ENCODE measurements at regions not wholly inside any gene's neighbourhood (a gene's known extent, or its start where the extent isn't known, plus 50 kb on each side); places are given as distances from the start of the nearest gene placed in this dataset.

GRCh38 chr2:150608341-150608740 lies 120.9 kb upstream of the RND3 start:
- TF ChIP-seq, protein P1, sequence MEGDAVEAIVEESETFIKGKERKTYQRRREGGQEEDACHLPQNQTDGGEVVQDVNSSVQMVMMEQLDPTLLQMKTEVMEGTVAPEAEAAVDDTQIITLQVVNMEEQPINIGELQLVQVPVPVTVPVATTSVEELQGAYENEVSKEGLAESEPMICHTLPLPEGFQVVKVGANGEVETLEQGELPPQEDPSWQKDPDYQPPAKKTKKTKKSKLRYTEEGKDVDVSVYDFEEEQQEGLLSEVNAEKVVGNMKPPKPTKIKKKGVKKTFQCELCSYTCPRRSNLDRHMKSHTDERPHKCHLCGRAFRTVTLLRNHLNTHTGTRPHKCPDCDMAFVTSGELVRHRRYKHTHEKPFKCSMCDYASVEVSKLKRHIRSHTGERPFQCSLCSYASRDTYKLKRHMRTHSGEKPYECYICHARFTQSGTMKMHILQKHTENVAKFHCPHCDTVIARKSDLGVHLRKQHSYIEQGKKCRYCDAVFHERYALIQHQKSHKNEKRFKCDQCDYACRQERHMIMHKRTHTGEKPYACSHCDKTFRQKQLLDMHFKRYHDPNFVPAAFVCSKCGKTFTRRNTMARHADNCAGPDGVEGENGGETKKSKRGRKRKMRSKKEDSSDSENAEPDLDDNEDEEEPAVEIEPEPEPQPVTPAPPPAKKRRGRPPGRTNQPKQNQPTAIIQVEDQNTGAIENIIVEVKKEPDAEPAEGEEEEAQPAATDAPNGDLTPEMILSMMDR (IDR thresholded peaks at IDR 0.05) = no peak
- no peak for TF ChIP-seq POLR2AphosphoS5 (IDR thresholded peaks at IDR 0.05; ENCODE audit: low read depth, low read length)
- no peak for TF ChIP-seq SIN3A (IDR thresholded peaks at IDR 0.05; ENCODE audit: borderline replicate concordance, insufficient read depth, low read depth, low read length)
- no peak for TF ChIP-seq REST (IDR thresholded peaks at IDR 0.05; ENCODE audit: insufficient read depth in 1 of 2, low read depth in 2 of 2, low read length in 1 of 2)
- no peak for TF ChIP-seq TCF7L2 (IDR thresholded peaks at IDR 0.05; ENCODE audit: low read depth, low read length)
